Epithelial cell of proximal tubule (primary cell): ENCODE measurements at regions not wholly inside any gene's neighbourhood (a gene's known extent, or its start where the extent isn't known, plus 50 kb on each side); places are given as distances from the start of the nearest gene placed in this dataset.

ENCODE experiments used
- DNase-seq: peaks from one replicate; pipeline ENCODE4 v3.0.0-alpha.2; 2011; ENCODE audit warnings: low read depth
- H3K4me3 ChIP-seq: 2 replicates; pipeline ENCODE4 v1.5.1; 2011; ENCODE audit warnings: low read depth, mild to moderate bottlenecking, low read length
- TF ChIP-seq, protein P1 (sequence below): conservative IDR thresholded peaks from 2 replicates; pipeline ENCODE4 v1.5.1; 2012; ENCODE audit warnings: low read depth, mild to moderate bottlenecking, low read length

DNA sequence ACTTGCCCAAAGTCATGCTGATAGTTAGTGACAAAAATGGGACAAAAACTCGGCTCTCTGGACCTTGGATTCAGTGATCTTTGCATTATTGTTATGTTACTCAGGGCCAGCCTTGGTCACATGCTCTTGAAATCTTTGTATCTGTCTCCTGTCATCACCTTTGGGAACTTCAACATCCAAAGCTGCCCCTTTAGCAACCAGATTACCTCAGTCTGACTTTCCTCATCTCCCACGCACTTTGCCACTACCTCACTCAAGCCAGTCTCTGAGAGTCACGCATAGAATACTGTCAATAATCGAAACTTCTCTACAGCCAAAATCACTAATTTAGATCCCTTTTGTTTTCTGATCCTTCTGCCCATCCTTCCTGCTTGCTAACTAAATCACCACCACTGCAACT, 90.8 kb upstream of the DAAM1 start:
- H3K4me3 ChIP-seq: no peak overlapping the region
- no peak for DNase-seq
- TF ChIP-seq, protein P1, sequence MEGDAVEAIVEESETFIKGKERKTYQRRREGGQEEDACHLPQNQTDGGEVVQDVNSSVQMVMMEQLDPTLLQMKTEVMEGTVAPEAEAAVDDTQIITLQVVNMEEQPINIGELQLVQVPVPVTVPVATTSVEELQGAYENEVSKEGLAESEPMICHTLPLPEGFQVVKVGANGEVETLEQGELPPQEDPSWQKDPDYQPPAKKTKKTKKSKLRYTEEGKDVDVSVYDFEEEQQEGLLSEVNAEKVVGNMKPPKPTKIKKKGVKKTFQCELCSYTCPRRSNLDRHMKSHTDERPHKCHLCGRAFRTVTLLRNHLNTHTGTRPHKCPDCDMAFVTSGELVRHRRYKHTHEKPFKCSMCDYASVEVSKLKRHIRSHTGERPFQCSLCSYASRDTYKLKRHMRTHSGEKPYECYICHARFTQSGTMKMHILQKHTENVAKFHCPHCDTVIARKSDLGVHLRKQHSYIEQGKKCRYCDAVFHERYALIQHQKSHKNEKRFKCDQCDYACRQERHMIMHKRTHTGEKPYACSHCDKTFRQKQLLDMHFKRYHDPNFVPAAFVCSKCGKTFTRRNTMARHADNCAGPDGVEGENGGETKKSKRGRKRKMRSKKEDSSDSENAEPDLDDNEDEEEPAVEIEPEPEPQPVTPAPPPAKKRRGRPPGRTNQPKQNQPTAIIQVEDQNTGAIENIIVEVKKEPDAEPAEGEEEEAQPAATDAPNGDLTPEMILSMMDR: no peak

DNA sequence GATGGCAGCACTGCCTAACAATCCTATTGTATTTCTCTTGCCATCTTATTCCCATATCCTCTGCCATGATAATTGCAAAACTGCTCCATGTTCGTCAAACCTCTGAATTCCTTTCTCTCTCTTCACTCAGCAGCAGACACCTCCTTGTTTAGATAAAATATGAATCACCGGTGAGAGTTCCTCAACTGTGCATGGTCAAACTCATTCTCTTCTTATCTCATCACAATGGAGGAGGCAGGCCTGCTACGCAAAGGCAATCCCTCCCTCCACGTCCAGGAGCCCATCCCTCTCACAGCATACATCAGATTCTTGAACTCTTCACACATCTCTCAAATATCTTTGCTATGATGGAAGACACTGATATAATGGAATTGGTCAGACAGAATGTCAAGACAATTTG, 90.1 kb upstream of the DAAM1 start:
- no peak overlapping the region for H3K4me3 ChIP-seq
- DNase-seq: no peak
- TF ChIP-seq, protein P1: no peak

DNA sequence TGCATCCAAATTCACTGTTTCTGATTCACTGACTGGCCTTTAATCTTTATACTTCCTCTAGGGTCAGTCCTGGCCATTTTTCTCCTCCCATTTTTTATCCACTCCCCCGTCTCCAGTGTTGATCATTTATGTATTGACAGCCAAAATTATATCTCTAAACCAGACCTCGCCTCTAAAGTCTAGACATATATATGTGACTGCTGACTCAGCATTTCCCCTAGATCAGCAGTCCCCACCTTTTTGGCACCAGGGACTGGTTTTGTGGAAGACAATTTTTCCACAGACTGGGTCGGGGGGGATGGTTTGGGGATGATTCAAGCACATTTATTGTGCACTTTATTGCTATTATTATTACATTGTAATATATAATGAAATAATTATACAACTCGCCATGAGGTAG, 88.3 kb upstream of the DAAM1 start:
- TF ChIP-seq, protein P1: no peak
- DNase-seq: no peak
- no peak overlapping the region for H3K4me3 ChIP-seq

DNA sequence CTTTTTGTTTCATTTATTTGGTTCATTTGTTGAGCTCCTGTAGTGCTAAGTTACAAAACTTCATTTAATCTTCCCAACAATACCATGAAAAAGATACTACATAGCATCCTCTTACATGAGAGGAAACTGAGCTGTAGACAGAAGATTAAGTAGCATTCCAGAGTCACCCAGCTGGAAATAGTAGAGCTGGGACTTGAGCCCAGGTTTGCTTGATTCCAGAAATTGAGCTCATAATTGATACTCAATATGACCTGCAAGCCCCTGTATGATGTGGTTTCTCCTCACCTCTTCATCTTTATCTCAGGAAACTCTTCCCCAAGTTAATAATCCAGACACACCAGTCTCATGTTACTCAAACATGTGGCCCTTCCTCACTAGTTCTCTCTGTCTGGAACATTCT, 87.0 kb upstream of the DAAM1 start:
- no peak overlapping the region for H3K4me3 ChIP-seq
- no peak for DNase-seq
- TF ChIP-seq, protein P1: no peak

DNA sequence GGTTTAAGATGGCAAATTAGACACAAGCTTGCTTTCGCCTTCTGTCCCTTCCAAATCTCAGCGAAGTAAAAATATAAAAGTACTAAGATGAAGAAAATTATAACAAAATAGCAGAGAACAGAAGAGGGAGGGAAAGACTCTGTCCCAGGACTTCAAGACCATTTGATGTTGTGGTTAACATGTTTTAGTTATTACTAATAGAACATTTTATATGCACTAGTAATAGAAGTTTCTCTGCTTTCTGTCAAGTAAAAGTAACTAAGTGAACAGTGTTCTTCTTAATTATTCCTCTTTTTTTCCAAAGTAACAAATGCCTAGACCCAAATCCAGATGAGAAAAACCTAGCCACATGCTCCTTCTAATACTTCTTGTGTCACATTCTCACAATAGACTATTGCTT, 85.1 kb upstream of the DAAM1 start:
- TF ChIP-seq, protein P1: no peak
- no peak for DNase-seq

DNA sequence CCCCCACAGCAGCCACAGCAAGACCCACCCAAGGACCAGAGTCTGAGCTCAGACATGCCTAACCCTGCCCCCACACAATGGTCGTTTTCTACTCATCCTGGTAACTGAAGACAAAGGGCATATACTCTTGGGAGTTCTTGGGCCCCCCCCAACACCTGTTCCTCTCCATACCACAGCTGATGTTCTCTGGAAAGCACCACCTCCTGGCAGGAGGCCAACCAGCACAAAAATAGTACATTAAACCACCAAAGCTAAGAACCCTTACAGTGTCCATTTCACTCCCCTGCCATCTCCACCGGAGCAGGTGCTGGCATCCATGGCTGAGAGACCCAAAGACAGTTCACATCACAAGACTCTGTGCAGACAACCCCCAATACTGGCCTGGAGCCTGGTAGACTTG, 80.6 kb upstream of the DAAM1 start:
- no peak overlapping the region for H3K4me3 ChIP-seq
- DNase-seq: no peak
- TF ChIP-seq, protein P1: no peak

More for the DNA sequence above, 85.1 kb upstream of the DAAM1 start:
- no peak overlapping the region for H3K4me3 ChIP-seq

DNA sequence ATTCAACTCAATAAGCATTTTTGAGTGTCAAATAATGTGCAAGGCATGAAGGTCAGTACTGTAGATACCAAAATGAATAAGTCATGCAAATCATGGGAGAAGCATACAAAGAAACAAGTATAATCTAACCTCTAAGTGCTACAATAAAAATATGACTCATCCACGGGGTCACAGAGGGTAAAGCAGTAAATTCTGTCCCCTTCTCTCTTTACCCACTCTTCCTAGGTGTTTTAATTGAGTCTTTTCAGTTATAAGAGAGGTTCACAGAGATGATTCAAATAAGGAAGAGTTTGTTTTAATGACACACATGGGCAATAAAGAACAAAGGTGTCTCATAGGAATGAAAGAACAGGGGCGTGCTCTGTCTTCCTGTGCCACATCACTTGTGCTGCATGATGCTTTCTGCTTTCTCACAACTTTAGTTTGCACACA, 71.5 kb upstream of the DAAM1 start:
- DNase-seq: no peak
- no peak overlapping the region for H3K4me3 ChIP-seq
- TF ChIP-seq, protein P1: no peak
